KMS-11 (cell line): ENCODE measurements at regions not wholly inside any gene's neighbourhood (a gene's known extent, or its start where the extent isn't known, plus 50 kb on each side); places are given as distances from the start of the nearest gene placed in this dataset.
"Not testable (repeated sequence)": the region's sequence is repeated elsewhere in the genome, so short reads cannot be mapped to it uniquely, and the experiment has no call there.

ENCODE experiments used
- H2AFZ ChIP-seq: fragments of 200-600 bp; sonication (generic); 2 replicates; pipeline ENCODE4 v1.6.1; 2016; ENCODE audit warnings: antibody characterized with exemption, mixed run types, low read depth
- H3K27ac ChIP-seq: fragments of 200-600 bp; sonication (generic); 2 replicates; pipeline ENCODE4 v1.6.1; 2016; ENCODE audit warnings: mild to moderate bottlenecking, mixed run types
- H3K27me3 ChIP-seq: fragments of 200-600 bp; sonication (generic); 2 replicates; pipeline ENCODE4 v1.6.1; 2017; ENCODE audit warnings: mild to moderate bottlenecking, low read depth, mixed run types, moderate library complexity; ENCODE audit not compliant: insufficient read depth
- H3K36me3 ChIP-seq: fragments of 200-600 bp; sonication (generic); 2 replicates; pipeline ENCODE4 v1.6.1; 2017; ENCODE audit warnings: mild to moderate bottlenecking, mixed run types; ENCODE audit not compliant: insufficient read depth
- H3K4me1 ChIP-seq: fragments of 200-600 bp; sonication (generic); 2 replicates; pipeline ENCODE4 v1.6.1; 2016; ENCODE audit warnings: mild to moderate bottlenecking, low read depth, mixed run types; ENCODE audit not compliant: poor library complexity, severe bottlenecking
- H3K4me2 ChIP-seq: fragments of 200-600 bp; sonication (generic); 2 replicates; pipeline ENCODE4 v1.7.0; 2016; ENCODE audit warnings: mild to moderate bottlenecking, mixed run types
- H3K4me3 ChIP-seq: fragments of 200-600 bp; sonication (generic); IDR thresholded peaks from 2 replicates; pipeline ENCODE4 v1.6.1; 2017; ENCODE audit warnings: low read depth, low read length, mixed read lengths; ENCODE audit not compliant: insufficient read depth
- H3K79me2 ChIP-seq: fragments of 200-600 bp; sonication (generic); 2 replicates; pipeline ENCODE4 v1.6.1; 2016; ENCODE audit warnings: low read depth, mixed run types; ENCODE audit not compliant: insufficient read depth
- H3K9ac ChIP-seq: fragments of 200-600 bp; sonication (generic); 2 replicates; pipeline ENCODE4 v1.6.1; 2016; ENCODE audit warnings: mild to moderate bottlenecking, mixed run types
- H4K20me1 ChIP-seq: fragments of 200-600 bp; sonication (generic); 2 replicates; pipeline ENCODE4 v1.6.1; 2016; ENCODE audit warnings: mild to moderate bottlenecking, mixed run types; ENCODE audit not compliant: insufficient read depth
- TF ChIP-seq, protein P1 (sequence below): fragments of 200-600 bp; sonication (generic); conservative IDR thresholded peaks from 2 replicates; pipeline ENCODE4 v1.6.1; 2017; ENCODE audit warnings: low read depth, mild to moderate bottlenecking, antibody characterized with exemption, low read length, moderate library complexity, mixed read lengths

DNA sequence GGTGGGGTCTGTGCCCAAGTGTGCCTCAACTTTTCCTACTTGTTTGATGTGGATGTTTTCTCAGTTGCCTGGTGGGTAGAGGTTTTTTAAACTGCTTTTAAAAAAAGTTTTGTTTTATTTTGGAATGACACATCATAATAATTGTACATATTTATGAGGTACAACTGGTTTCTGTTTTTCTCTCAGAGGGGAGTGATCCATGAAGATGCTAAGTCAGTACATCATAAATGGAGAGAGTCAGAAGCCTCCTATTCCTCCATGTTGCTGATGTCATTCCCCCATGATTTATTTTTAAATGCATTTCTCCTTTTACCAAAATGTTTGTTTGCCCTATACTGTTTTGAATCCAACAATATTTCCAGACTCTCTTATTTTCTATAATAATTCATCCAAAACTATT lies 77.3 kb upstream of the CLVS2 start:
- no peak overlapping the region for H2AFZ ChIP-seq
- no peaks in the 10 kb centered on the region for H4K20me1 ChIP-seq
- no peak overlapping the region for H3K4me2 ChIP-seq
- no peak overlapping the region for H3K4me3 ChIP-seq
- no peak overlapping the region for H3K9ac ChIP-seq
- H3K27me3 ChIP-seq, result no peaks in the 10 kb centered on the region
- H3K4me1 ChIP-seq, result no peaks in the 10 kb centered on the region
- TF ChIP-seq, protein P1, sequence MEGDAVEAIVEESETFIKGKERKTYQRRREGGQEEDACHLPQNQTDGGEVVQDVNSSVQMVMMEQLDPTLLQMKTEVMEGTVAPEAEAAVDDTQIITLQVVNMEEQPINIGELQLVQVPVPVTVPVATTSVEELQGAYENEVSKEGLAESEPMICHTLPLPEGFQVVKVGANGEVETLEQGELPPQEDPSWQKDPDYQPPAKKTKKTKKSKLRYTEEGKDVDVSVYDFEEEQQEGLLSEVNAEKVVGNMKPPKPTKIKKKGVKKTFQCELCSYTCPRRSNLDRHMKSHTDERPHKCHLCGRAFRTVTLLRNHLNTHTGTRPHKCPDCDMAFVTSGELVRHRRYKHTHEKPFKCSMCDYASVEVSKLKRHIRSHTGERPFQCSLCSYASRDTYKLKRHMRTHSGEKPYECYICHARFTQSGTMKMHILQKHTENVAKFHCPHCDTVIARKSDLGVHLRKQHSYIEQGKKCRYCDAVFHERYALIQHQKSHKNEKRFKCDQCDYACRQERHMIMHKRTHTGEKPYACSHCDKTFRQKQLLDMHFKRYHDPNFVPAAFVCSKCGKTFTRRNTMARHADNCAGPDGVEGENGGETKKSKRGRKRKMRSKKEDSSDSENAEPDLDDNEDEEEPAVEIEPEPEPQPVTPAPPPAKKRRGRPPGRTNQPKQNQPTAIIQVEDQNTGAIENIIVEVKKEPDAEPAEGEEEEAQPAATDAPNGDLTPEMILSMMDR, result no peak
- H3K27ac ChIP-seq, result no peak overlapping the region
- no peaks in the 10 kb centered on the region for H3K36me3 ChIP-seq
- no peaks in the 10 kb centered on the region for H3K79me2 ChIP-seq

DNA sequence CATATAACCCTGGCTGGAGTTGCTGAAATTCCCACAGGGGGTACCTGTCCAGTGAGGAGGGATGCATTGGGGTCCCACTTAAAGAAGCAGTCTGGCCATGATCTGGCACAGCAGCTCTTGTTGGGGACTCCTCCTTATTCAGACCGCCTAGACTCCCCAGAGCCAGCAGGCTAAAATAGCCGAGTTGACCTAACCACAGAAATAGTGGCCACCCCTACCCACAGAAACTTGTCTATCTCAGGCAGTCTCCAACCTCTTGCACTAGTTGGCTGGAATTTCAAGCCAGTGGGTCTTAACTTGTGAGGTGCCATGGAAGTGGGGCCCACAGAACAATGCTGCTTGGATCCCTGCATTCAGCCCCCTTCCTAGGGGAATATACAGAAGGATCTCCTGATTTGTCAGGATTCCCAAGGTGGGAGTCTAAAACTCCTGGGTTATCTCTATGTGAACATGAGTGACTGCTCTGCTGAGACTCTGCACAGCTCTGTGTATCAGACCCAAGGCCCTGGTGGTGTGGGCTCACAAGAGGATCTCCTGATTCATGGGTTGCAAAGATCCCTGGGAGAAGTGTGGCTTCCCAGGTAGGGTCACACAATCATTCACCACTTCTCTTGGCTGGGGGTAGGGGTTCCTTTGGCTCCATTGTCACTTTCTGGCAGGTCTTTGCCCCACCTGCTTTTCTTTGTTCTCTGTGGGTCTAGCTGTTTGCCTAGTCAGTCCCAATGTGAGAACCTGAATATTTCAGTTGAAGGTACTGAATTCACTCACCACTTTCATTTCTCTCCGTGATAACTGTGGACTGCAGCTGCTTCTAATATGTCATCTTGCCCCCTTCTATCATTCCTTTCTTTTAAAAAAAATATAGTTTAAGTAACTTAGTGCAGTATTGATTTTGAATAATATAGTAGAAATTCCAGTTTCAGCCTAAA lies 65.5 kb upstream of the CLVS2 start:
- Histone ChIP-seq H3K9ac (no peak overlapping the region), H2AFZ (no peak overlapping the region), H3K27ac (no peak overlapping the region), H3K27me3 (no peaks in the 10 kb centered on the region), H3K4me3 (no peak overlapping the region), H3K4me2 (no peak overlapping the region), H3K36me3 (no peaks in the 10 kb centered on the region), H4K20me1 (no peaks in the 10 kb centered on the region), H3K4me1 (peaks cover 11% of the 10 kb centered on the region), H3K79me2 (no peaks in the 10 kb centered on the region)
- TF ChIP-seq, protein P1, result no peak

DNA sequence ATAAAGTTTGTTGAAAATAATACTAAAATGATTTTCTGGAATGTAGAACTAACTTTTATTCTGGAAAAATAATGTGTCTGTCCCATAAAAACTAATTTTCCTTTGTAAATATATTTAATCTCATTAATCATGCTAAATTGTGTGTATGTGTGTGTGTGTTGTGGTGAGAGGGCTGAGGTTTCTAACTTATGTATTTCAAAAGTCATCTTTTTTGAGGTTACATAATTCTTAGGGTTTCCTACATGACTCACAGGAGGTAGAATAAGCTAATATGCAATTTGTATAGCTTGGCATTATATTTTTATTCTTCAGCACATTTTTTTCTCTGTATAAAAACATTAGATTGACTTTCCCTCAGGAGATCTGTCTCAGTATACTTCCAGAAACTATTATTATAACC lies 64.1 kb upstream of the CLVS2 start:
- Histone ChIP-seq H3K9ac (no peak overlapping the region), H3K4me1 (peaks cover 11% of the 10 kb centered on the region), H3K36me3 (no peaks in the 10 kb centered on the region), H4K20me1 (no peaks in the 10 kb centered on the region), H3K27me3 (no peaks in the 10 kb centered on the region), H3K4me3 (no peak overlapping the region), H3K79me2 (no peaks in the 10 kb centered on the region), H3K4me2 (no peak overlapping the region), H2AFZ (no peak overlapping the region), H3K27ac (no peak overlapping the region)
- TF ChIP-seq, protein P1, result no peak

DNA sequence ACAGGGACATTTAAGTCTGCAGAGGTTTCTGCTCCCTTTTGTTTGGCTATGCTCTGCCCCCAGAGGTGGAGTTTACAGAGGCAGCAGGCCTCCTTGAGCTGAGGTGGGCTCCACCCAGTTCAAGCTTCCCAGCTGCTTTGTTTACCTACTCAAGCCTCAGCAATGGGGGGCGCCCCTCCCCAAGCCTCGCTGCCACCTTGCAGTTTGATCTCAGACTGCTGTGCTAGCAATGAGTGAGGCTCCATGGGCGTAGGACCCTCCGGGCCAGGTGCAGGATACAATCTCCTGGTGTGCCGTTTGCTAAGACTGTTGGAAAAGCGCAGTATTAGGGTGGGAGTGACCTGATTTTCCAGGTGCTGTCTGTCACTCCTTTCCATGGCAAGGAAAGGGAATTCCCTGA lies 51.1 kb upstream of the CLVS2 start:
- H3K27ac ChIP-seq, H3K4me3 ChIP-seq, H3K79me2 ChIP-seq, H4K20me1 ChIP-seq, H3K4me2 ChIP-seq, H3K27me3 ChIP-seq, H3K36me3 ChIP-seq, H2AFZ ChIP-seq, H3K9ac ChIP-seq, H3K4me1 ChIP-seq: not testable (repeated sequence)
